T47D (cell line): ENCODE measurements at regions not wholly inside any gene's neighbourhood (a gene's known extent, or its start where the extent isn't known, plus 50 kb on each side); places are given as distances from the start of the nearest gene placed in this dataset.
A peak's percentile ranks its signal among the peaks of the same experiment; 100 is the strongest.
"Not testable (repeated sequence)": the region's sequence is repeated elsewhere in the genome, so short reads cannot be mapped to it uniquely, and the experiment has no call there.

Experiments
- DNase-seq, 2 experiments: peaks; one replicate each; pipeline versions ENCODE4 v3.0.0 to v3.0.0-alpha.2; 2011 to 2012; ENCODE audit warnings: low read depth in 1 of 2, low spot score in 1 of 2
- JUND ChIP-seq: IDR thresholded peaks from 2 replicates; pipeline ENCODE4 v1.6.1; 2012; ENCODE audit warnings: low read depth
- in situ Hi-C: cut with HindIII; loops from 2 replicates; pipeline ENCODE4 v1.10.0; 2016; ENCODE audit warnings: low sequenced_read_pairs, low pct_unique_long_range_greater_than_20kb

DNA sequence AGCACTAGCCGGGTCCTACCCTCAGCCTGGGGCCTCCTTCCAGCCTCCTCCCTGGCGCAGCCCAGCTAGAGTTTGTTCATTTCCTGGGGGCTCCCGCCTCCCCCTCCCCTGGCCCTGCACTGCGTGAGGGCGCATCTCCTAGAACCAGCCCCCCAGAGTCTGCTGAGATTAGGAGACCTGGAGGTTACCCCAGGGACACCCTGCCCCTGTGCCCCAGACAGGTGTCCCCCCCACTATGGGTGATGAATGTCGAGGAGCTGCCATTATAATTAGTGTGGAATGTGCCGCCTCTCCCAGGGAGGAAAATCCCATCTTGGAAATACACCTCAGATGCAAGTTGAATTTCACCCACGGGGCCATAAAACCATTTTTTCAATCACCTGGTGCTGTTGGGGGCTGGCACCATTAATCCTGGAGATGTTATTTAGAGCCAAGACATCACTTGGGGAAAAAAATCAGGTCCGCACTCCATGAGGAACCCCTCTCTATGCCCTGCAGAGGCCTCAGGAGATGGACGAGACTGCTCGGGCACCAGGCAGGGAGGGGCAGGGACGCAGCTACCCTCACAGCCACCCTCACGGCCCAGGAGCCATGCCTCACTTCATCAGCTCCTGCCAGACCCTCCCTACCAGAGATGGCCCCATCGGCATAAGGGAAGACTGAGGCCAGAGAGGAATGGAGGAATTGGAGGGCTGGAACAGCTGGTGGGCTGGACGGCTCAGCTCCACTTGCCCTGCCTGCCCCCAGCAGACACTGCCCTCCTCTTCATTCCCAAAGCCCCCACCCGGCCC is 197.5 kb downstream of the IGLL1 start:
- in situ Hi-C loops = no loop called here
- DNase-seq = no peak
- no peak for TF ChIP-seq JUND

- in situ Hi-C loops = no loop called here
- TF ChIP-seq JUND = no peak
Observed at GRCh38 chr22:23381661-23382427, 198.2 kb downstream of the IGLL1 start.

DNA sequence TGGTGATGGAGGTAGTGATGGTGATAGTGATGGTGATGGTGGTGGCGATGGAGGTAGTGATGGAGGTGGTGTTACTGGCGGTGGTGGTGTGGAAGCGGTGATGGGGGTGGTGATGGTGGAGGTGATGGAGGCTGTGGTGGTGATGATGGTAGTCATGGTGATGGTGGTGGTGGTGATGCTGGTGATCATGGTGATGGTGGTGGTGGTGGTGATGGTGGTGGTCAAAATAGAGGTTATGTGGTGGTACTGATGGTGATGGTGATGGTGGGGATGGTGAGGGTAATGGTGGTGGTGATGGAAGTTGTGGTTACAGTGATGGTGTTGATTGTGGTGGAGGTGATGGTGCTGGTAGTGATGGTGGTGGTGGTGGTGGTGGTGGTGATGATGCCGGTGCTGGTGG is 199.2 kb downstream of the IGLL1 start:
- no peak for TF ChIP-seq JUND
- in situ Hi-C loops = no loop called here
- DNase-seq = no peak

More at GRCh38 chr22:23381661-23382427, 198.2 kb downstream of the IGLL1 start:
- no peak for DNase-seq

GRCh38 chr22:23380230-23380573 is 199.9 kb downstream of the IGLL1 start:
- in situ Hi-C loops = no loop called here
- no peak for TF ChIP-seq JUND
- no peak for DNase-seq

DNA sequence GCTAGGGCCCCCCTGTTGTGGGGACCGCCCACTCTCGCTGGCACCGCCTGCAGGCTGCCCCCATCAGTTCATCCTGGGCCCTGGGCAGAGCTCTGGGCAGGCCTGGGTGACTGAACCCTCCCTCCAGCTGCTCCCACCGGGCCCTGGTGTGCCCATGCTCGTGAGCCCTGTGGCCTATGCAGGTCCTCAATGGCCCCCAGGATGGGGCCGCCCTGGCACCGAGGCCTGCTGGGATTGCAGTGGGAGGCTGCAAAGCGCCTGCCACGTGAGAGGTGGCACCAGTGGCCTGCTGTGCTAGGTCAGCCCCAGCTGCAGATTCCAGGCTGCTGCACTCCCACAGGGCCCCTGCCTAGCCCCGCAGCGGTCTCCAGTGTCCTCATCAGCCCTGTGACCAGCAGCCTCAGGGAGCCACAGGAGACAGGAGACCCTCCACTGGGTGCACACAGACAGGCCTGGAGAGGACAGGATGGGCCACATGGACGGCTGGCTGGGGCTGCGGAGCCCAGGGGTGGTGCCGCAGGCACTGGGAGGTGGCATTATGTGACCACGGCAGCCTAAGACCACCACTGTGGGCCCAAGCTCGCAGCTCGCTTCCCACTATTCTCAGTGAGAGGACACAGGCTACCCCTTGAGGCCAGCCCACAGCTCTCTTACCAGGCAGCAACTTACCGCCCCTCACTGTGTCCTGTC is 199.4 kb downstream of the BCR start:
- DNase-seq, in situ Hi-C loops: not testable (repeated sequence)

GRCh38 chr22:23377767-23378166 is 197.5 kb downstream of the BCR start:
- TF ChIP-seq JUND = no peak
- in situ Hi-C loops = no loop called here
- DNase-seq = no peak

DNA sequence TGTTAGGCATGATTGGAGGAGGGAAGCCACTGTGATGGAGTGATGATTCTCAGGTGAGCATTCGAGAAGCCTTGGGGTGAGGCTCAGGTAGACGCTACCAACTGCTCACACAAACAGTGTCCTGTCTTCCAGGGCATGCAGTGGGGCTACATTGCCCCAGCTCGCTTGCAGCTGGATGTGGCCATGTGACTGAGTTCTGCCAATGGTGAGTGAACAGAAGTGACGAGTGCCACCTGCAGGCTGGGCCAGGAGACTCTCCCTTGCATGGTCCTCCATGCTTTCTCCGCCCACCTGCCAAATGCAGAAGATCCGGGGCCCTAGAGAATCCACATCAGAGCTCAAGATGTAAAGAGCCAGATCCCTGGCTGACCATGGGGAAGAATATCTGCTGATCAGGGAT is 195.9 kb downstream of the BCR start:
- in situ Hi-C loops = no loop called here
- no peak for TF ChIP-seq JUND
- DNase-seq = peak in 1 of 2 experiments; percentile 8

DNA sequence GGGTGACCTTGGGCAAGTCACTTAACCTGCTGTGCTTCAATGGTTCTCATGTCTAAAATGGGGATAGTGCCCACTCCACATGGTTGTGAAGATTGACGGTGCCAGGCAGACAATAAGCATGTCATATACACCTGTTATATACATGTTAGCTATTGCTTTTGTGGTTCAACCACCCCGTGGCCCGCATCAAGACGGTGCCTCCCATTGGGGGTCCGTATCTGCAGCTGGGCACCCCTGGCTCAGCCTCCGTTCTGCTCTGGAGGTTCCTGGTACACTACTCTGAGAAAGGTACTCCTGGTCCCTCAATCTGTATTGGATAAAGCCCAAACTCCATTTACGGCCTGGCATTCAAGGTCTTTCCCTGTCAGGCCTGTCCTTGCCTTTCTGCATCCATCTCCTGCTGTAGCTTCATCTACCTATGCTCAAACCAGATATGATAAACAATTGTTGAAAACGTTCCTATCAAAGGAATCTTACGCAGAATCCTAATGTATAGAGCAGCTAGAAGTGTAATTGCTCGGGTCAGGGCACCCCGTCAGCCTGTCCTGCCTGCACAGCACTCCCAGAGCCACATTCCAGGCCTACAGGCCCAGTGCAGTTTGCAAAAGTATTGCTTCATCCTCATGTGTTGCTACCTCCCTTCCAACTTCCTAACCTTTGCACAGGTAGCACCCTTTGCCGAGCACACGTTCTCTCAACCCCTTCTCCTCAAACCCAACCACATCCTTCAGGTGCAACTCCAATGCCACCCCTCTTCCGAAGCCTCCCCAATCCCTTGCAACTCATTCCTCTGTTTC is 194.9 kb downstream of the BCR start:
- TF ChIP-seq JUND = no peak
- no peak for DNase-seq
- in situ Hi-C loops = no loop called here

DNA sequence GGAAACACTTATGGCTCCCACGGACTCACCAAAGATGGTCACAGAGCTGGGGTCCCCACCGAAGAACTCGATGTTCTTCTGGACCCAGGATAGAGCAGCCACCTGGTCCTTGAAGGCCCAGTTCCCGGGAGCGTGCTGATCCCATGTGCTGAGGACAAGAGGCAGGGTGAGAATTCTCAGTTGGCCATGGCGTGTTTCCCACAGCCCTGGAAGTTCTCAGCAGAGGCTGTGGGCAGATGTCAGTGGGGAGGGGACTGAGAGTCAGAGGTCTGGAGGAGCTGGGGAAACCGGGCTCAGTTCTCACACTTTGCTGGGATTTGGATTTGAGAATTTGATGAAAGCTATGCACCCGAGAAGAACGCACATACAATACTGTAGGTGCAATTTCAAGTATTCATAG is 193.3 kb downstream of the BCR start:
- TF ChIP-seq JUND = no peak
- in situ Hi-C loops = no loop called here
- DNase-seq = no peak

DNA sequence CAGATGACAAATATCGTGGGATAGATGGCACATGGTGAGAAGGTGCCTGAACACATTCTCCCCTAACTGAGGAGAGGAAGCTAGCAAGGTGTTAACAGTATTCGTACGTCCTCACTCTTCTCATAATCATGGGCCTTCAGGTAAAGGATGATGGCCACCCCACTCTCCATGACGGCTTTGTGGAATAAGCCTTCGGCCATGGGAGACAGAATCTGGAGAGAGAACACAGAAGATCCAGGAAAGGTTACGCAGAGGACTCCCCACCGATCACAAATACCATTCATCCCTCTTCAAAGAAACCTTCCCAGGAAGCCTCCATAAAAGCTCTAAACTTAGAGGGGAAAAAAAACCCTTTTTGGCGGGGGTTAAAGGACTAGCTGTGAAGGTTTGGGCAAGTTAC is 189.9 kb downstream of the BCR start:
- no peak for DNase-seq
- in situ Hi-C loops = no loop called here
- no peak for TF ChIP-seq JUND

DNA sequence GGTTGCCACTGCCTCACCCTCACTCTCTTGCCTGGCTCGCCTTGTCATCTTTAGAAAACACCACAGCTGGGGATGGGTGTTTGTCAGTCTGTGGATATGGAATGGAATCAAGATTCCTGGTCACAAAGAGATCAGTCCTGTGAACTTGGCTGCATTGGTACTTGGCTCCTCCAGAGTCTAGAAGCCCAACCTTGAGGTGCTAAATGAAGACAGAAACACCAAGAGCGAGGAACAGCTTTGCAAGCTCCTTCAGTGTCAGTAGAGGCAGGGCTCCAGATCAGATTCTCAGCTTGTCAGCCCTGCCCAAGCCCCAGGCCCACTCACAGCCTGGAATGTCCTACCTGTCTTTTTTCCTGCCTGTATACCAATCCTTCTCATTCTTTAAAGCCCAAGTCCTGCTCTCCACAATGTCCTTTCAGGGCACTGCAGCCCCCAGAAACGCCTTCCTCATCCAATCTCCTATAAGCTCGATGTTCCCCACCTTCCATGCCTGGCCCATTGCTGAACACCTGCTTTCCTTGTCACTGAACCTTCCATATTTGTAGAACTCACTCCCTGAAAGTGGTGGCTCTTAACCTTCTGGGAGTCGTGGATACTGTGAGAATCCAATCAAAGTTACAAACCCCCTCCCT is 188.9 kb downstream of the BCR start:
- TF ChIP-seq JUND = no peak
- in situ Hi-C loops = no loop called here

More for the DNA sequence above, 188.9 kb downstream of the BCR start:
- DNase-seq = no peak
